ENCODE measurements at regions not wholly inside any gene's neighbourhood (a gene's known extent, or its start where the extent isn't known, plus 50 kb on each side); places are given as distances from the start of the nearest gene placed in this dataset.
"Not testable (repeated sequence)": the region's sequence is repeated elsewhere in the genome, so short reads cannot be mapped to it uniquely, and the experiment has no call there.

DNA sequence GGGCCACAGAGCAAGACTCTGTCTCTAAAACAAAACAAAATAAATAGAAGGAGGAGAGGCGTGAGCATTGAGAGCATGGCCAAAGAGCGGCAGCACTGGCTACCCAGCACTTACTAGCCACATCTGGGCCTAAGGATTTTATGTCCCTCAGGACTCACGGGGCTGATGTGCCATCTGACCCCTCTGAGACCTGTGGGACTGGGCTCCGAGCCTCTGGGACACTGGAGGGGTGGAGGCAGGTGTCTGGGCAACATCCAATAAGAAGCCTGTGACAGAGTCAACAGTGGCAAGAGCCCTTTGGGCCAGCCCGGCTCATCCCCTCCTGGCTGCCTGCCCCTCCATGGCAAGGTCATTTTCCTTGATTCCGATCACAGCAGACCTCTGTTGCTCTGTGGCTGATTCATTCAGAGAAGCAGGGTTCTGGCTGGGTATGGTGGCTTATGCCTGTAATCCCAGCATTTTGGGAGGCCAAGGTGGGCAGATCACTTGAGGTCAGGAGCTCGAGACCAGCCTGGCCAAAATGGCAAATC is 60.7 kb downstream of the RRM2 start:
- DNase-seq (ENCODE audit: low spot score), result no peak

DNA sequence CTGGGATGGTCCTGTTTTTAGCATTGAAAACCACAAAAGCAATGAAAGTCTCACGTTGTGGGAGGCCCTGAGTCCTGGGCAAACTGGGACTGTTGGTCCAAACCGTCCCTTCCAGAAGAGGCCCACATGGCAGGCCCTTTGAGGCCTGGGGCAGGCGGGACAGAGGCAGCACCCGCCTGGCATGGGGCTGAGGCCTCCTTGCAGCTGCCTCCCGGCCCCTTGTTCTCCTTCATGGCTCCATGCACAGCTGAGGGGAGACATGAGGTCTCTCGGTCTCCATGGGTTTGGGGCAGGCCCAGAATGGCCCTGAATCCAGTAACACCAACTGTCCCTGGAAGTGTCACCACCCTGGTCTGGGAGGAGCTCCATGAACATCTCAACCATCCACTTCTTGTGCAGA is 61.9 kb downstream of the RRM2 start:
- DNase-seq (ENCODE audit: low spot score), result no peak

DNA sequence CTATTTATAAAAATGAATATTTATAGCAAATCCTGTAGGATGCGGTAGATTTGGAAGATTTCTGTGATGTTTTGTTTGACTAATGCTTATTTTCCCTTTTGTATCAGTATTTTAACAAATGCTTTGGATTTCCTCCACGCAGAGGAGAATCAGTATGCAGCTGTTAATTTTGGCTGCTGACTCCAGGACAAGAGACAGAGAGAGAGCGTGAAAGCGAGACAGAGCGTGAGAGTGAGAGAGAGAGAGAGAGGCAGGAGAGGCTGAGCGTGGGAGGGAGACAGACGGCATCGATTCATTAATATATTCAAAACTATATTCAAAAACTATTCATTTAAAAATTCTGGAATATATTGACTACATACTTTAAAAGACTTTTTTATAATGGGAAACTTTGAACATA is 62.5 kb downstream of the RRM2 start:
- no peak for DNase-seq (ENCODE audit: low spot score)

DNA sequence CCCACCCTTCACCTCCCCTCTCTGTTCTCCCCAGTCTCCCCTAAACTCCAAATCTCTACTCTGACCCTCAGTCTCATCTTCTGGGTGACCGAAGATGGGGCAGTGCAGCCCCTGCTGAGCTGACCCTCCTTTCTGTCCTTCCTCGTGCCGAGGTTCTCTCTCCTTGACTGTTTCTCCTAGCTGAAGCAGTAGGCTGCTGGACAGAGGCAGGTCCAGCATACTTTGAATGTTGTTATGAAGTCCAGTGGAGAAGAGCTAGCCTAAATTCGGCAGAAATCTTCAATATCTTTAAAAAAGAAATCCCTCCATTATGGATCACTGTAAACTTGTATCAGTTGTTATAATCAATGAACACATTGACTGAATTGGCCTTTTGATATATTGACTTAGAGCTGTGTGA is 63.2 kb downstream of the RRM2 start:
- DNase-seq (ENCODE audit: low spot score), result no peak

DNA sequence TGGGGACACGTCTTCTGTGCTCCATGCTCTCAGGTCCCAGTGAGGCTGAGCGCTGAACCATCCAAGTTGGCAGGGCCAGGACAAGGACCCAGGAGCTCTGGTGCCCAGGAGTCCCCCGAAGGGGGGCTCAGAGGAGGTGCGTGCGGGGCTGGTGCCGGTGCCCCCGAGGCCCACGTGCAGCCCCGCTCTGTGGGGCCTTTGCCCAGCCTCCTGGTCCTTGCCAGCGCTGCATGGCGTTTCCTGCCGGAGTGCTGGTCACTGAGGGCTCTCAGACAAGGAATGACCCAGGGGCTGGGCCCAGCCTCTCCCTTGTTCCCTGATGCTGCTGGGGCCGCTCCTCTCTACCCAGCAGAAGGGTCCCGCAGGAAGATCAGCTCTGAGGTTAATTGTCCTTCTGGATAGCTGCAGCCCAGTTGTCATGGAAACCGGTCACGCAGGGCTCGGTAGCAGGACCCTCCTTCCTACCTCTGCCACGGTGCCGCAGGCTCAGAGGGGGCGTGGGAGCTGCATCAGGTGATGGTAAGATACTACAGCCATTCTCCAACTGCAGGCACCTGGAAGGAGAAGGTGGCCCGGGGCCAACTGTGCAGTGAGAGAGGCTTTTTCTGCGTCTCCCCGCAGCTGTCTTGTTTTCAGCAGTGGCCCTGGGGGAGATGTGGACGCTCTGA is 64.5 kb downstream of the RRM2 start:
- no peak for DNase-seq (ENCODE audit: low spot score)

DNA sequence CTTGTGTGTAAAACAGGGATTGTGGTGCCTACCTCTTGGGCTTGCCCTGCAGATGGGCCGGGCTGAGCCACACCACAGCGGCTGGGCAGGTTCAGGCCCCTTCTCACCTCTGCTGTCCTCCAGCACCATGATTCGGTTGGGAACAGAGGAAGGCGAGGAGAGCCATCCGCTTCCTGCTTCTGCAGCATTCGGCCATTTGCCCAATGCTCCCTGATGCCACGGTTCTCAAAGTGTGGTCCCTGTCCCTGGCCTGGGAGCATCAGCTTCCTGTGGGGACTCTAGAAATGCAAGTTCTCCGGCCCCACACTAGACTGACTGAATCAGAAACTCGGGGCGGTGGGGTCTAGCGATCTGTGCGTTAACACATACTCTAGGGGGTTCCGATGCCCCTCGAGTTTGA is 65.1 kb downstream of the RRM2 start:
- DNase-seq (ENCODE audit: low spot score), result no peak

DNA sequence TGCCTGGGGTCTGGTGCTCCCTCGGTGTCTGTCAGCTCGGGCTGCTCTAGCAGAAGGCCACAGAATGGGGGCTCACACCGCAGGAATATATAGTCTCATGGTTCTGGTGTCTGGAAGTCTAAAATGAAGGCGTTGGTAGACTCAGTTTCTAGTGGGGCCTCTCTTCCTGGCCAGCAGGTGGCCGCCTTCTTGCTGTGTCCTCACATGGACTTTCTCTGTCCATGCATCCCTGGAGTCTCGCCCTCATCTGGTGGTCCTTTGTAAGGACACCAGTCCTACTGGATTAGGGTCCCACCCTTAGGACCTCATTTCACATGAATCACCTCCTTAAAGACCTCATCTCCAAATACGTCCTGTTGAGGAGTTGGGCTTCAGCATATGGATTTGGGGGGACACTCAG is 65.7 kb downstream of the RRM2 start:
- DNase-seq (ENCODE audit: low spot score), result peak; percentile 46

DNA sequence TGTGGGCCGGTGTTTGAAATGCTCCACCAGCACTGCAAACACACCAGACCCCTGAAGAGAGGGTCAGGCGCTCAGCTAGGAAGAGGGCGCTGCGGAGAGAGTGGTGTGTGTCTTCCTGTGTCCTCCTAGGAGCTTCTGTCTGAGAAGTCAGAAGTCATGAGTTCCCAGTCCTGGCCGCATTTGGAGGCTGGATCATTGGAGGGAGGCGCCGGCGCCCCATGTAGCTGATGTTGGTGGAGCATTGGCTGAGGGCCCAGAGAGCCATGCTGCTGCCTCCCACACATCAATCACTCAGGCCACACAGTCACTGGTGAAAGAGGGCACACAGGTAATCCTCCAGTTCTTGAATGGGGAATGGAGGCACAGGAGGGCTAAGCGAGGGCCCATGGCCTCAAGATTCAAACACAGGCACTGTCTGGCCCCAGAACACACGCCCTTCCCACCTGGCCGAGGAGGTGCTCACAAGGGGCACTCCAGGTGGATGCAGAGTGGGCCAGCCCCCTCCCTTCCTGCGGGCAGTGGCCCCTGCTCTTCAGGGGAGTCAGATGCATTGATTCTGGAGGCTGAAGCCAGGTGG is 66.3 kb downstream of the RRM2 start:
- no peak for DNase-seq (ENCODE audit: low spot score)

DNA sequence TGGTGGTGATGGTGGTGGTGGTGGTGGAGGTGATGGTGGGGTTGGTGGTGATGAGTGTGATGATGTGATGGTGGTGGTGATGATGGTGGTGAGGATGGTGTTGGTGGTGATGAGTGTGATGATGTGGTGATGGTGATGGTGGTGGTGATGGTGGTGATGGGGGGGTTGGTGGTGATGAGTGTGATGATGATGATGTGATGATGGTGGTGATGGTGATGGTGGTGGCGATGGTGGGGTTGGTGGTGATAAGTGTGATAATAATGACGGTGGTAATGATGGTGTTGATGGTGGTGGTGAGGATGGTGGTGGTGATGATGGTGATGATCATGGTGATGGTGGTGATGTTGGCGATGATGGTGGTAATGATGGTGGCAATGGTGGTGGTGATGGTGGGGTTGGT is 67.7 kb downstream of the RRM2 start:
- no peak for DNase-seq (ENCODE audit: low spot score)

DNA sequence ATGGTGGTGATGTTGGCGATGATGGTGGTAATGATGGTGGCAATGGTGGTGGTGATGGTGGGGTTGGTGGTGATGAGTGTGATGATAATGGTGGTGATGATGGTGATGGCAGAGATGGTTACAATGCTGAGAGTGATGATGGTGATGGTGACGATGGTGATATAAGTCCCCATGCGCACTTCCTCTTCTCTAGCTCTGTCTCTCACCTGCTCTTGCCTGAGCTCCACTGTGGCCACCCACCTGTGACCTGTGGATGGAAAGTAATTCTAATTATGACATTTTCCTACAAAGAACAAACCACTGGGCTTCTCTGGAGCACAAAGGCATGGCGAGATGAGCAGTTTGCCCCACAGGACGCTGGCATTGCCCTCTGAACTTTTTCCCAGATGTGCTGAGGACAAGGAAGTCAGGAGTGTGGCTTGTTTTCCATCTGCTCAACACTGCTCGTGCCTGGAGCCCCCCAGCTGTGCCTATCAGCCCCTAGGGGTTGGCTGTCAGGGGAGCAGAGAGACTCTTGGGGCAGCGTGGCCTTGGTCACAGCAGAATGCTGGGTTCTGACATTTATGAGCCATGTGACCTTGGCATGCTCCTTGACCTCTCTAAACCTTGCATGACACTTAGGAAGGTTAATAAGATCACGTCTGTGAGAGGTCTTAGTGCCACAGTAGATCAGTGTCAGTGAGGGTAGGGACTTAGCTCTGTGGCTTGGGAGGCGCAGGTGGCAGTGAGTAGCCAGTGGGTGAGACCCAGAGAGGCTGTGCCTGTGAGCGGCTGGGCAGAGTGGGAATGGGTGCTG is 68.4 kb downstream of the RRM2 start:
- no peak for DNase-seq (ENCODE audit: low spot score)

DNA sequence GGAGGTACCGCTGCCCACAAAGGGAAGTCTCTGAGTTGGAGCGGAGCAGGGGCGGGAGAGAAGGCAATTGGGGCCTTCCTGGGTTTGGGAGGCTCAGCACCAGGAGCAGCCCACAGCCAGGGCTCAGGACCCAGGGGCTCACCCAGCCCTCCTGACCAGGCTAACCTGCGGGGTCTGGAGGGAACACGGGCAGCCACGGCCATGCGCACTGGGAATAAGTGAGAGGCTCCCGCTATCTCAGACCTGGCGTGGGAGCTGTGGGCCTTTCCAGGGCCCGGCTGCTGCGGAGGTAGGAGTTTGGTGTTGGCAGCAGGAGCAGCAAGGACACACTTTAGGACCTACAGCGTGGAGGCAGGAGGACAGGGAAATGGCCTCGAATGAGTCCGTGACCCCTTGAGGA is 69.0 kb downstream of the RRM2 start:
- no peak for DNase-seq (ENCODE audit: low spot score)

DNA sequence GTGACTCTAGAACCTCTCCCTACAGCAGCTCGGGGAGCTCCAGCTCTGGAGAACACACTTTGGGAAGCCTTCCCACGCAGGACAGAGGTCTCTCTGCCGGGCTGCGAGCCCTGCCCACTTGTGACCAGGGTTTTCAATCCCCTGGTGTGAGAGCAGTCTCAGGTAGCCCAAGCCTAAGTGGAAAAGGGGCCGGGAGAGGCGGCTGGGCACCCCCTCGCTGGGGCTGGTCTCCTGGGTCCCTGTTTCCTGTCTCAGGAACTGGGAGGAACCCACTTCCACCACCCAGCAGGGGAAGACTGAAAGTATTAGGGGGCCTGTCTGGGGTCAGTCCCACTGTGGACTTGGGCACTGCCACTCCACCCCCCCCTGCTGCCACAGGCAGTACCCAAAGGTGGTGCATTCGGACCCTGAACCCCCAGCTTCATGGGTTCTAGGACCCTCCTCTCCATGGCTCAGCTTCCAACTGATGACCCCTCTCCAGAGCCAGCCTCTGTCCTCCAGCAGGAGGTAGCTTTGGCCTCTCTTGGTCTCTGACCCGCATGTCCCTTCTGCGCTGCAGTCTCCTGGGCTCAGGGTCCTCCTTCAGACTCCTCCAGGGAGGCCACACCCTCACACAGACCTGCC is 70.0 kb downstream of the RRM2 start:
- no peak for DNase-seq (ENCODE audit: low spot score)

DNA sequence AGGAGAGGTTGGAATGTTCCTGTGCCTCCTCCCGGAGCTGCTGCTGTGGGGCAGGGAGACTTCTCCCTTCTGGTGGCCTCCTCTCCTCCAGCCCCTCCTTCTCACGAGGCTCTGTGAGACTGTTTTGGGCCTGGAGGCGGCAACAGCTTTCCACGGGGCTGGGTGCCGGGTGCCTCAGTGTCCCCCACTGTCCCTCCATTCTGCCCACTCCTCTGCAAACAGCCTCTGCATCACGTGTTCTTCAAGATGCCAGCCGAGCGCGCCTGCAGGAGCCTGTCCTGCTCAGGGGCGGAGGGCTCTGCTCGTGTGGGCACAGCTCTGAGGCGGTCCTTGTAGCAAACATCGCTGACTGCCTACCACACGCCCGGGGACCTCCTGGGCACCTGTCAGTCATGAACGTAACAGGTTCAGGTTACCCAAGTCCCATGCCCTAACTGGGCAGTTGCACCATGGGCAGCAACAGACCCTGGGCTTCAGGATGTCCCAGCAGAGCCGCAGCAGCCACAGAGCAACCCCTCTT is 70.8 kb downstream of the RRM2 start:
- no peak for DNase-seq (ENCODE audit: low spot score)

DNA sequence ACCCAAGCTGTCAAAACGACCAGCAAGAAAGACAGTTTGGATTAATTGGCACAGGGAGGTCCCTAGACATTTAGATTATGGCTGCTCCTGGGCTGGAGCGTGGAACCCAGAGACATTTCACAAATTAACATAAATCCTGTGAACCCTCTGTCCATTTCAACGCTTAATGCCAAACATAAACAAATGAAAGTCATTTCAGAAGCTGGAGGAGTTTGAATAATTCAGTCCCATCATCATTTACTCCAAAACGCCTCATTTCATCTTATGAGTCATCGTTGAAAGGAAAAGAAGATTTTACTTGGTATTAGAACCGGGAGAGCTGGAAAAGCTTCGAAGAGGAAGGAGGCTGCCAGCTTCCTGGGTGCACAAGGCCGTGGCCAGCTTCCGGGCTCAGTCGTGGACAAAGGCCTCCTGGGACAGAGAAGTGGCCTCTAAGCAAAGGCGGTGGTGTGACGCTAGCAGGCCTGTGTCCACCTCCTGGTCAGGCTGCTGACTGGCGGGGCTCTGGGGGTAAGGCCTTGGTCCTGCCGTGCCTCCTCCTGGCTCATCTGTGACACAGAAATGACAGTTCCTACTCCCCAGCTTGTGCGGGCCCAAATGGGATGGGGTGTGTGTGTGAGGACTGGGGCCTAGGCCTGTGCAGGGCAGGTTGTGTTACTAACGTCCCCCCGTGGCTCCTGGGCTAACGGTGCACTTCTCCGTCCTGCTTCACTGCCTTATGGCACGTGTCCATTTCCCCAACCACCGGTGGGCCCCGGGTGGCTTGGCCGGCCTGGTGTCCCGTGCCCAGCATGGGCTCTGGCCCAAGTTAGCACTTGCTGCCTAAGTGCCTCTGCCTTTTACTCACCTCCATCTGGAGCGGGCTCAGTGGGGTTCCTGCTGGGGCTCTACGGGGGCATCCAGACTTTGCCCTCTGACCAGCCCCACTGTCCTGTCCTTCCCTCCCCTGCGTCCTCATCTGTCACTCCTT is 71.6 kb downstream of the RRM2 start:
- DNase-seq (ENCODE audit: low spot score), result no peak

DNA sequence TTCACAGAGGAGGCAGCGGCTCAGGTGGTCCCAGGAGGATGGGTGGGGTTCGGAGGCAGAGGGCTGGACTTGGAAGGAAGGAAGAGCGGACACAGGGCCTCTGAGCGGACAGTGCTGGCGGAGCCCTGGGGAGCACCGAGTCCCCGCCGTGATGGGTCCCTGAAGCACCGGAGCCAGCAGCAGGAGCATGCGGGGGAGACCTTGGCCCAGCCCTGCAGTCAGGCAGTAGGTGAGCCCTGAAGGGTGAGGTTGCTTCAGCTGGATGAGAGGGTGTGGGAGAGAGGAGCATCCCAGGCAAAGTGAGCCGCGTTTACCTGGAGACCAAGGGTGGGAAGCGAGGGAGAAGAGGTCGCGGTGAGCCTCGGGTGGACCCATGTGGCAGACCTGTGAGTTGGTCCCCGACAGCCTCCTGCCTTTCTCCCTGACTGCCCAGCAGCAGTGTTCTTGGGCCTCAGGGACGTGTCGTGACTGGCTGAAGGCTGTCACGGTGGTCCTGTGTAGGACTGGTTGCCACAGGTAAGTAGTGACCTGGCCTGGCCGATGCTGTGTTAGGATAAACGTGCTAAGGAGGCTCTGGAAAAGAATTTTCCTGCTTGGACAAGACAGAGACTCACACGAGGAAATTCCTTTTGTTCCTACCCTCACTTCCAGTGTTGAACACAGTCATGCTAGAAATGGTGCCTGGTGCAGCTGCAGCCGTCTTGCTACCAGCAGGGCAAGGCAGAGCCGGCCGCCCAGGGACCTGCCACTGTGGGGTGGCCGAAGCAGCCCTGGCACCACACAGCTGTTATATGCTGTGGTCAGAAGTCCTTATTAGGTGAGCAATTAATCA is 73.0 kb downstream of the RRM2 start:
- DNase-seq (ENCODE audit: low spot score), result no peak

DNA sequence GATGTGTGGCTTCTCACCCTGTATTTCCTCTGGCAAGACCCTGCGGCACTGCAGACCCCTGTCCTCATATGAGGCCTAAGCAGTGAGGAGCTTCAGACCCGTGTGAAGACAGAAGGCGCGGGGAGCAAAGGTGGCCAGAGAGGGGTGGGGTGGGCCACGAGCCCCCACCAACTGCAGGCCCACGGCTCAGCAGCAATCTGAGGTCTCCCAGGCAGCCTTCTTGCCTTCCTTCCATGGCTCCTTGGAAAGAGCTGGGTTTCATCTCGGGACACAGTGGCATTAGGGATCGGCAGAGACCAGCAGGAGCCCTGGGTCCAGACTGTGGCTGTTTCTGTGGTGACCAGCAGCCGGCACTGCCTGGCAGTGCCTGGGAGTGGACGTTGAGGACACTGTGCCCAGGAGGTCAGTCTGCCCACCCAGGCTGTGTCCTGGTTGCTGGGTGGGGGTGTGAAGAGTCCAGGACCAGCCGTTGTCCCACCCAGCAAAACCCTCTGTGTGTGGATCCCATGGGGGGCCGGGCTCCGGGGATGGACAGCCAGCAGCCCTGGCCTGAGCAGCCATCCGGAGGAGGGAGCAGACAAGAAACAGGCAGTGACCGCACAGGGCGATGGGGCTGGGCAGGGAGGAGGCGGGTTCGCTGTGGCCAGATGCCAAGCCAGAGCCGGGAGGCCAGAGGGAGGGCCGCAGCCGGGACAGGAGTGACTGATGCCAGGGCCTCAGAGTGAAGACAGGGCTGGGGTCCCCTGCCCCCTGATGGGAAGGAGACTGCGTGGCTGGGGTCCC is 73.8 kb downstream of the RRM2 start:
- DNase-seq (ENCODE audit: low spot score), result no peak

DNA sequence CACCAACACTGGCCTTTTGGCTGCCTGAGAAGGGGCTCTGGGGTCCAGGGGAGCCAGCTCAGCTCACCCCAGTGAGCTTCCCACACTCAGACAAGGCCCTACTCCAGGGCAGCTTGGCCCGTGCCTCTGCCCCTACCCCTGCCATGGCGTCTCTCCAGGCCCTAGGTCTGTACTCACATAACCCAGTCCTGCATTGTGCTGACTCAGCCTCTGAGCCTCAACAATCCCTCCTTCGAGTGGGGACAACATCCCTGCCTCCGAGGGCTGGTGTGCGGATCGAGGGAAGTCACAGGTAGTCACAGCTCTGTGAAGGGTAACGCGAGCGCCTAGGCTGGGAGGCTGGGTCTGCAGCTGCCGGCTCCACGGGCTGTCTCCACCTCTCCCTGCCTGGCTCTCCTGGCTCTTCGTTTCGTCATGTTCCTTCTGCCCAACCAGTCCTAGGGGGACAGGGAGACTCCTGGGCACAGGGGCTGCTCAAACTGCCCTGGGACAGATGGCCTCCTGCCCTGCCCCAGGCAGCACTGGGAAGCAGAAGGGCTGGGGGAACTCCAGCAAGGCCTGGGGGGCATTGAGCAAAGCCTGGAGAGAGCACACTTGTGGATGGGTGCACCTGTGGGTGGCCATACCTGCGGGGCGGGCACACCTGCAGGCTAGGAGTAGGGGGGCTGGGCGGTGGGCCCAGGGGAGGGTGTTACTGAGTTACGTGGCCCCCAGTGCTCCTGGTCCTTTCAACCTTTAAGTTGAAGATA is 74.6 kb downstream of the RRM2 start:
- no peak for DNase-seq (ENCODE audit: low spot score)

DNA sequence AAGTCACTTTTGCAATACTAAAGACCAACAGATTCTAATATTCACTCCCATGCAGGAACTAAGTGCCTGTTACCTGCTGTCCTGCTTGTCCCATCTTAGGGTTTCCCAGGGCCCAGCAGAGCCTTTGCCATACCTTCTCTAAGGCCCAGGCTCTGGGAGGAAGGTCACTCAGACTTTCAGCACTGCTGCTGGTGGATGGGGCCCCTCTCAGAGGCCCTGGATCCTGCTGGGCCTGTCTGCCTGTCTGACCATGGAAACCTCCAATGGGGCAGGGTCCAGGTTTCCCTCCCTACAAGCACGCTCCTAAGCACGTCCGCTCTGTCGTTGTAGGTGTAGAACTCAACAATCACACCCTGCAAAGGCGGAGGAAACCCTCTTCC is 75.1 kb downstream of the RRM2 start:
- no peak for DNase-seq (ENCODE audit: low spot score)

DNA sequence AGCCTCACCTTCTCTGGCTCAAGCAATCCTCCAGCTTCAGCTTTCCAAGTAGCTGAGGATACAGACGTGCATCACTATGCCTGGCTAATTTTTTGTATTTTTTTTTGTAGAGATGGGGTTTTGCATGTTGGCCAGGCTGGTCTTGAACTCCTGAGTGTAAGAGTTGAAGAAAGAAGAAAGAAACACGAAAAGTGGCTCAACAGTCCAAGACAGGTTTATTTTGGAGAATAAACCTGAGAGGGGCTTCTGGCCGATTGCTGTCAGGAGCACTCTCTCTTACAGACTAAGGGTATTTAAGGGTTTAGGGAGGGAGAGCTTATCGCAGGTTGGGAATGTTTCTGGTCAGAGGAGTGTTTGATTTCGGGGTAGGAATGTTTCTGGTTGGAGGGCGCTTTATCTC is 75.9 kb downstream of the RRM2 start:
- DNase-seq (ENCODE audit: low spot score), result not testable (repeated sequence)

Measured in HT-29 (cell line).